ENCODE measurements at regions not wholly inside any gene's neighbourhood (a gene's known extent, or its start where the extent isn't known, plus 50 kb on each side); places are given as distances from the start of the nearest gene placed in this dataset.

GRCh38 chr10:3455385-3456334 lies 283.1 kb upstream of the PITRM1 start:
- DNase-seq, result no peak

GRCh38 chr10:3452683-3453361 lies 280.2 kb upstream of the PITRM1 start:
- DNase-seq, result no peak

- DNase-seq, result no peak
These were observed 279.6 kb upstream of the PITRM1 start for GRCh38 chr10:3452173-3452626.

GRCh38 chr10:3451516-3452172 lies 279.1 kb upstream of the PITRM1 start:
- no peak for DNase-seq

- no peak for DNase-seq
These were observed 273.6 kb upstream of the PITRM1 start for GRCh38 chr10:3446221-3446620.

GRCh38 chr10:3445648-3446047 lies 273.1 kb upstream of the PITRM1 start:
- no peak for DNase-seq

- DNase-seq, result no peak
These were observed 269.9 kb upstream of the PITRM1 start for GRCh38 chr10:3442451-3442990.

GRCh38 chr10:3439183-3439582 lies 266.6 kb upstream of the PITRM1 start:
- no peak for DNase-seq

GRCh38 chr10:3438606-3439005 lies 266.0 kb upstream of the PITRM1 start:
- DNase-seq, result no peak

GRCh38 chr10:3435671-3436070 lies 263.1 kb upstream of the PITRM1 start:
- no peak for DNase-seq

GRCh38 chr10:3433988-3434387 lies 261.4 kb upstream of the PITRM1 start:
- no peak for DNase-seq

- DNase-seq, result no peak
These were observed 260.5 kb upstream of the PITRM1 start for GRCh38 chr10:3433131-3433530.

- no peak for DNase-seq
These were observed 259.7 kb upstream of the PITRM1 start for GRCh38 chr10:3432081-3432825.

- DNase-seq, result no peak
These were observed 257.9 kb upstream of the PITRM1 start for GRCh38 chr10:3430501-3430900.

GRCh38 chr10:3429676-3430075 lies 257.1 kb upstream of the PITRM1 start:
- DNase-seq, result no peak

GRCh38 chr10:3428826-3429225 lies 256.2 kb upstream of the PITRM1 start:
- no peak for DNase-seq

- DNase-seq, result no peak
These were observed 255.4 kb upstream of the PITRM1 start for GRCh38 chr10:3427950-3428354.

- DNase-seq, result no peak
These were observed 254.8 kb upstream of the PITRM1 start for GRCh38 chr10:3427347-3427746.

GRCh38 chr10:3426190-3426845 lies 253.7 kb upstream of the PITRM1 start:
- DNase-seq, result no peak

GRCh38 chr10:3425716-3426115 lies 253.1 kb upstream of the PITRM1 start:
- no peak for DNase-seq

GRCh38 chr10:3425261-3425660 lies 252.7 kb upstream of the PITRM1 start:
- no peak for DNase-seq
